ENCODE measurements at regions not wholly inside any gene's neighbourhood (a gene's known extent, or its start where the extent isn't known, plus 50 kb on each side); places are given as distances from the start of the nearest gene placed in this dataset.
"Not testable (repeated sequence)": the region's sequence is repeated elsewhere in the genome, so short reads cannot be mapped to it uniquely, and the experiment has no call there.

DNA sequence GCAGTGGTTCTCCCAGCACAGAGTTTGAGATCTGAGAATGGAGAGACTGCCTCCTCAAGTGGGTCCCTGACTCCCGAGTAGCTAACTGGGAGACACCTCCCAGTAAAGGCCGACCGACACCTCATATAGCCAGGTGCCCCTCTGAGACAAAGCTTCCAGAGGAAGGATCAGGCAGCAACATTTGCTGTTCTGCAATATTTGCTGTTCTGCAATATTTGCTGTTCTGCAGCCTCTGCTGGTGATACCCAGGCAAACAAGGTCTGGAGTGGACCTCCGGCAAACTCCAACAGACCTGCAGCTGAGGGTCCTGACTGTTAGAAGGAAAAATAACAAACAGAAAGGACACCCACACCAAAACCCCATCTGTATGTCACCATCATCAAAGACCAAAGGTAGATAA, 560.2 kb downstream of the SOX5 start:
- not testable (repeated sequence) for DNase-seq

GRCh38 chr12:23399402-23399933, 550.0 kb downstream of the SOX5 start:
- no peak for DNase-seq

GRCh38 chr12:23415180-23415579, 534.3 kb downstream of the SOX5 start:
- no peak for DNase-seq

- DNase-seq: no peak
These were observed 527.9 kb downstream of the SOX5 start for GRCh38 chr12:23421556-23421955.

GRCh38 chr12:23423097-23423687, 526.3 kb downstream of the SOX5 start:
- no peak for DNase-seq

DNA sequence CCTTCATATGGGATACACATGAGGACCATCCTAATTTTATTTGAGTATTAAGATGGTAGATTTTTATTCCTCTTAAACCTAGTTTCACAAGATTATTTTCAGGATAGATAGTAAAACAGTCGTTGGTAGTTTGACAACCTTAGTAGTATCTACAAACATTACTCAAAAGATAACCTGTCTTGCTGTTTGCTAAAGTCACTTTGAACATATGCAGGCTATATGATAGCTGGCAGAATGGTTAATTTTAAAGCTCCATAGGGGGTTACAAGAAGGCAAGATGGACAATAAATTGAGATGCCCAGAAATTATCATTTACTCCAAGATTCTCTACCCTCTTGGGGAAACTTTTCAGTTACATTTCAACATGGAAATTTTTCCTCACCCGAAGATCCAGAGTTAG, 525.7 kb downstream of the SOX5 start:
- no peak for DNase-seq

GRCh38 chr12:23424685-23425084, 524.8 kb downstream of the SOX5 start:
- DNase-seq: no peak

DNA sequence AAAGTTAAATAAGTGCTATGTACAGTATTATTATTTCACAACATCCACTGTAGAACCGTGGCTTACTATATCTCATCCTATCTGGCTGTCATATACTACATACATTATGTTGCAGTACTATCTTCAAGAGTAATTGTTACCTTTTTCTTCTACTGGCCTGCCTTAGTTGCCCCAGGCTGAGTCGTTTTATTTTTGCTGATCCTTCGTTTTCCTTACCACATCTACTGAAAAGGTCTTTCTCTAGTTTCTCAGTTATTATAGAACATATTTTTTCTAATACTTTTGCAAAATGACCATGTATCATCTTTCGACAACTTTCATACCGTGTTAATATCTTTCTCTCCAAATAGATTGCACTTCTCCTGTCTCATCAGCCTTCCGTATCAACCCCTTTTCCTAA, 523.1 kb downstream of the SOX5 start:
- DNase-seq: no peak

DNA sequence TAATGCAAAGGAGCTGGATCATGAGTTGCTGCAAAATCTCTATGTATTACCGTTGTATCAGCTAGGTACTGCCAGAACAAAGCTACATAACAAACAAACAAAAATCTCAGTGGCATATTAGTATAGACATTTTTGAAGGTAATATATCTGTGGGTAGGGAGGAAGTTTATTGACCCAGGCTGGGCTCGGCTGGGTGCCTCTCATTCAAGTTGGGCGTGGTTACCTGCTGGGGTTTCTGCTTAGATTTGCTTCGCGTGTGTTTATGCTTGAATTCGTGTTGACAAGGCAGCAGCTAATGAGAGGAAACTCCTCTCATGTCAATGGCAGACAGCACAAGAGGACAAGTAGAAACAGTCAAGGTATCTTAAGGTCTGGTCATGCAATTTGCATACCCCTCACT, 520.7 kb downstream of the SOX5 start:
- DNase-seq: no peak

GRCh38 chr12:23431006-23431405, 518.5 kb downstream of the SOX5 start:
- no peak for DNase-seq

DNA sequence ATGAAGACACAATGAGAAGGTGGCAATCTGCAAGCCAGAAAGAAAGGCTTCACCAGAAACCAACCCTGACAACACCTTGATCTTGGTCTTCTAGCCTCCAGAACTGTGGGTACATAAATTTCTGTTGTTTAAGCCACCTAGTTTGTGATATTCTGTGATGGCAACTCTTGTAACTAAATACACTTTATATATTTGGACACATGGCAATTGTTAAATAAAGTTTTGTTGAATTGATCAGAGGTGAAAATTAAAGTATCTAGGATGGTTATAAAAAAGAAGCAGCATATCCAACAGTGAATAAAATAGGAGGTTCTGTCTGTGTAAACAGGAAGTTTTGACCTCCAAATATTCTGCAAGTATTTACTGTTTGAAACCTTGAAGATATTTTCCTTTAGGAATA, 516.3 kb downstream of the SOX5 start:
- DNase-seq: no peak

GRCh38 chr12:23434154-23434553, 515.3 kb downstream of the SOX5 start:
- DNase-seq: no peak

GRCh38 chr12:23446746-23447145, 502.7 kb downstream of the SOX5 start:
- no peak for DNase-seq

DNA sequence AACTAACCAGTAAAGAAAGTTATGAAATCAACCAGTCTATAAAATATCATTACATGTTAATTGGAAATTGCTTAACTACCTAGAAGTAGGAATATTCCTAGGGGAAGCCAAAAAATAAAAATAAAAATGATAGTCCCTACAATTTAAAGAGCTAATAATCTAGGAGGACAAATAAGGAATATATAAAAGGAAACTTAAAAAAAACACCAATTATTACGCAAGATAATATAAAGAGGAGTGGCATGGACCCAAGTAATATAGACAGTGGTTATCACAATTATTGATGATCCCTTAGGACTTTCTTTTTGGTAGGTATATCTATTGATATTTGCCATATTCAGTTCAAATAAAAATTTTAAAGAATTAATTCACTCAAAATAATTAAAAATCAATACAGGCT, 498.7 kb downstream of the SOX5 start:
- DNase-seq: no peak

GRCh38 chr12:23455283-23455682, 494.2 kb downstream of the SOX5 start:
- no peak for DNase-seq

- DNase-seq: no peak
These were observed 490.8 kb downstream of the SOX5 start for GRCh38 chr12:23458640-23459039.

GRCh38 chr12:23462546-23462945, 486.9 kb downstream of the SOX5 start:
- DNase-seq: no peak

DNA sequence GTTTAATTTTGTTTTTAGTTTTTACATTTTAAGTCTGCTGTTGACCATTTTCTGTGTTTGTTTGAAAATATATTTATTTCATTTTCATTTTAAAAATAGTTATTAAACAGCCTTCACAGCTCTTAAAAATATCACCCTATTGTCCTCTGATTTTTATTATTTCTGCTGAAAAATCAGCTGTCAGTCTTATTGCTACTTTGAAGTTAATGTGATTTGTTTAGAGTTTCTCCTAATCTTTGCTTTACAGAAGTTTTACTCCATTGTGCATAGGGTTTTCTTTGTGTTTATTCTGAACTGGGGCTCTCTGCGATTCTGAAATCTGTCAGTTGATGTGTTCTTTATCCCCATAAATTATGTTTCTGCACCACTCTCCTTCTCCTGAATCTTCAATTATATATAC, 486.3 kb downstream of the SOX5 start:
- no peak for DNase-seq

GRCh38 chr12:23464241-23464812, 485.1 kb downstream of the SOX5 start:
- no peak for DNase-seq

GRCh38 chr12:23472329-23472971, 477.0 kb downstream of the SOX5 start:
- DNase-seq: no peak

- no peak for DNase-seq
These were observed 476.4 kb downstream of the SOX5 start for GRCh38 chr12:23473071-23473470.

- DNase-seq: no peak
These were observed 475.0 kb downstream of the SOX5 start for GRCh38 chr12:23474438-23474976.
